A549 (cell line): ENCODE measurements at regions not wholly inside any gene's neighbourhood (a gene's known extent, or its start where the extent isn't known, plus 50 kb on each side); places are given as distances from the start of the nearest gene placed in this dataset.

ENCODE experiments used
- CHD2 ChIP-seq: fragments of 150-350 bp; IDR thresholded peaks from 2 replicates; pipeline ENCODE4 v1.6.1; 2014; ENCODE audit warnings: low read length; ENCODE audit not compliant: partially characterized antibody
- CTCF ChIP-seq: fragments of >200 bp; sonication (Bioruptor Twin); formaldehyde crosslinking; IDR thresholded peaks from 3 replicates; pipeline ENCODE4 v1.5.1; 2016
- RCOR1 ChIP-seq: fragments of 150-350 bp; IDR thresholded peaks from 2 replicates; pipeline ENCODE4 v1.6.1; 2014; ENCODE audit warnings: antibody characterized with exemption, low read length, low read depth
- REST ChIP-seq: fragments of 200-600 bp; sonication (generic); IDR thresholded peaks from 2 replicates; pipeline ENCODE4 v1.6.1; 2016; ENCODE audit warnings: antibody characterized with exemption, mild to moderate bottlenecking, moderate library complexity
- ZFP36 ChIP-seq: fragments of 450-650 bp; IDR thresholded peaks from 2 replicates; pipeline ENCODE4 v1.6.1; 2014; ENCODE audit warnings: borderline replicate concordance; ENCODE audit not compliant: partially characterized antibody
- TF ChIP-seq, protein P1 (sequence below): IDR thresholded peaks from 2 replicates; pipeline ENCODE4 v1.6.1; 2012

DNA sequence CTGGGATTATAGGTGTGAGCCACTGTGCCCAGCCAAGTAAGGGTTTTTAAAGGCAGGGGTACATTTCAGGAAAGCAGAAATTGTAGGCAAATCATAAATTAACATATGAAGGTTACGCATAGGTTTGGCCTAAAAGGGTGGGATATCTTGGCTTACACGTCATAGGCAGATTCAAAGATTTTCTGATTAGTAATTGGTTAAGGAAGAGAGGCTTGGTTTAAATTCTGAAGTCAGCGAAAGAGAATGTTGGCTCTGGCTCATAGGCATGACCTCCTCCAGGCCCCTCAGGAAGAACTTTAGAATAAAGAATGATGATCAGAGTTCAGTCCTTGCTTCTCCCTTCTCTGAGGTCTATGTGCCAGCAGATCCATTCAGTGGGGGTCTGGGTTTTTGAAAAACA is 124.8 kb upstream of the RBBP6 start:
- TF ChIP-seq, protein P1, sequence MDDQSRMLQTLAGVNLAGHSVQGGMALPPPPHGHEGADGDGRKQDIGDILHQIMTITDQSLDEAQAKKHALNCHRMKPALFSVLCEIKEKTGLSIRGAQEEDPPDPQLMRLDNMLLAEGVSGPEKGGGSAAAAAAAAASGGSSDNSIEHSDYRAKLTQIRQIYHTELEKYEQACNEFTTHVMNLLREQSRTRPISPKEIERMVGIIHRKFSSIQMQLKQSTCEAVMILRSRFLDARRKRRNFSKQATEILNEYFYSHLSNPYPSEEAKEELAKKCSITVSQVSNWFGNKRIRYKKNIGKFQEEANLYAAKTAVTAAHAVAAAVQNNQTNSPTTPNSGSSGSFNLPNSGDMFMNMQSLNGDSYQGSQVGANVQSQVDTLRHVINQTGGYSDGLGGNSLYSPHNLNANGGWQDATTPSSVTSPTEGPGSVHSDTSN: no peak
- TF ChIP-seq ZFP36 (no peak), REST (no peak), CTCF (no peak), RCOR1 (no peak), CHD2 (no peak)
